Heart left ventricle (tissue), 16 donors: ENCODE measurements at regions not wholly inside any gene's neighbourhood (a gene's known extent, or its start where the extent isn't known, plus 50 kb on each side); places are given as distances from the start of the nearest gene placed in this dataset.
A peak's percentile ranks its signal among the peaks of the same experiment; 100 is the strongest.

ENCODE experiments used
- ATAC-seq, 4 donors: fragments of 200-7000 bp; cut with Tn5 transposase; one replicate each; pipeline ENCODE4 v1.9.1; 2020 to 2022; ENCODE audit warnings: moderate library complexity in 4 of 4, mild to moderate bottlenecking in 3 of 4, moderate number of reproducible peaks in 1 of 4
- DNase-seq, 5 donors: peaks; one replicate each; pipeline ENCODE4 v3.0.0-alpha.2; 2020
- H3K27ac ChIP-seq, 12 donors: fragments of 200-600 bp; sonication (generic) in 4 of 12; one replicate each; pipeline versions ENCODE4 v1.5.0 to v1.8.0; 2016 to 2022; ENCODE audit warnings: mild to moderate bottlenecking in 2 of 12
- H3K27me3 ChIP-seq, 9 donors: fragments of 200-600 bp; sonication (generic) in 2 of 9; one replicate each; pipeline versions ENCODE4 v1.5.1 to v1.8.0; 2016 to 2022; ENCODE audit warnings: mild to moderate bottlenecking in 3 of 9
- H3K36me3 ChIP-seq, 9 donors: fragments of 200-600 bp; sonication (generic) in 2 of 9; one replicate each; pipeline versions ENCODE4 v1.5.0 to v1.8.0; 2018 to 2022; ENCODE audit warnings: mild to moderate bottlenecking in 2 of 9
- H3K4me1 ChIP-seq, 12 donors: fragments of 200-600 bp; sonication (generic) in 4 of 12; one replicate each; pipeline versions ENCODE4 v1.5.0 to v1.8.0; 2016 to 2022; ENCODE audit warnings: mild to moderate bottlenecking in 3 of 12
- H3K4me3 ChIP-seq, 12 donors: fragments of 200-600 bp; sonication (generic) in 4 of 12; one replicate each; pipeline versions ENCODE4 v1.5.0 to v1.8.0; 2017 to 2022; ENCODE audit warnings: mild to moderate bottlenecking in 9 of 12, moderate library complexity in 4 of 12
- H3K9me3 ChIP-seq, 12 donors: fragments of 200-600 bp; sonication (generic) in 4 of 12; one replicate each; pipeline versions ENCODE4 v1.5.0 to v1.8.0; 2016 to 2022; ENCODE audit warnings: mild to moderate bottlenecking in 1 of 12
- POLR2A ChIP-seq, 2 donors: fragments of 450-650 bp; IDR thresholded peaks; one replicate each; pipeline ENCODE4 v1.6.1; 2017; ENCODE audit warnings: antibody characterized with exemption in 2 of 2, mild to moderate bottlenecking in 2 of 2, moderate library complexity in 2 of 2
- WGBS, 4 donors: extraction: QIAGEN DNeasy Blood & Tissue Kit in 2 of 4; methylation state at CpG; one replicate each; pipeline versions ENCODE4 v1.1.5 to v1.1.7; 2013 to 2018; 5-methylcytosine and 5-hydroxymethylcytosine counted together
- intact Hi-C, 10 donors: fragments of 100-400 bp; cut with DNase I; formaldehyde crosslinking; loops; one replicate each; pipeline versions ENCODE4 v1.11.1 to v1.14.2; 2022
- TF ChIP-seq, protein P1 (sequence below), 12 donors: fragments of 200-600 bp; sonication (generic) in 4 of 12; IDR thresholded peaks; one replicate each; pipeline versions ENCODE4 v1.5.0 to v1.8.0; 2018 to 2022; ENCODE audit warnings: antibody characterized with exemption in 12 of 12, mild to moderate bottlenecking in 5 of 12
- donor health status: ischemic (EF 13 %, LVEDD 7.1; RV severe dilation, severe dysfunction).
- donor health status: healthy with polysubstance abuse.
- donor health status: DM: no; HTN: yes; CAD: no.
- donor health status: DM: no; HTN: no; CAD: no.
- donor health status: ischemic (EF 25% LVEDD 6.9; RV normal size, moderate dysfunction).
- donor health status: ischemic (EF 25% LVEDD 5.7; RV mildly dilated, moderate dysfunction).
- donor health status: healthy.
- donor health status: DM: yes; HTN: yes; CAD: no.
- donor health status: ischemic (EF 35%, LVEDD 5.7; RV mildly dilated, moderate dysfunction).
- donor health status: nonischemic (EF 11% LVEDD 7.7; RV severe dilation, severe dysfunction).
- donor health status: DM: yes; HTN: yes; CAD: no.
- donor health status: PGD.
- donor health status: ischemic (EF 29% LVEDD 5.4; RV normal size, mild dysfunction).
- donor health status: nonischemic (EF 23%, LVEDD 6.1; RV moderate dilation, normal function).

DNA sequence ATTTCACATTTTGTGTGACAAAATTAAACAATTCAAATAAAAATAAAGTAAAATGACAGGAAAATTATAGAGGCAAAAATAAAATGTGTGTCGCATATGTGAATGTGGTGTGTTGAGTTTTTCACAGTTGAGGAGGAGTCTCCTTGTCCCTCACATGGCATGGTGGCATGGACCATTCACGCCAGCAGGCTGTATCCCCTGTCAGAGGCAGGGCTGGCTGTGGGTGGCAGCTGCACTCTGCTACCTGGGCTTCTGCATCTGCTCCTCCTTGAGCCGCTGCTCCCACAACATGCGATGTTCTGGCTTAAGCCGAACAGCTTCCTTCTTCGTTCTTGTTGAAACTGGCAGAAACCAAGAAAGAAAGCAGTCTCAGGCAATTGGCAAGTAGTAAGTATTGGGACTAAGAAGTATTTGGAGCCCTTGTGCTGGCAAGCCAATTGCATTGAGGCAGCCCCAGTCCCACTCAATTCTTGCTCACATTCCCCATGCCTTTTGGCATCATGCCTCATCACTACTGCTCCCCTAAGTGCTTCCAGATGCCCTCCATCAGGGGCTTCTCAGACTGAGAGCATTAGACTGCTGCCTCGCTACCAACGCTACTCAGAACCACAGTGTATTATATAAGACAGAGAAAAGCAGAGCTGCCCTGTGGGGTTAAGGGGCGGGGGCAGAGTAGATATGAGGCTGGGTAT lies 177.9 kb upstream of the NABP1 start:
- intact Hi-C loops: loop anchor here (5.0 to 10.0 kb wide), 9 partner anchors 85 to 448 kb away; partner anchors contain the start of gene MYO1B (in 1 of the 10)
- TF ChIP-seq, protein P1, sequence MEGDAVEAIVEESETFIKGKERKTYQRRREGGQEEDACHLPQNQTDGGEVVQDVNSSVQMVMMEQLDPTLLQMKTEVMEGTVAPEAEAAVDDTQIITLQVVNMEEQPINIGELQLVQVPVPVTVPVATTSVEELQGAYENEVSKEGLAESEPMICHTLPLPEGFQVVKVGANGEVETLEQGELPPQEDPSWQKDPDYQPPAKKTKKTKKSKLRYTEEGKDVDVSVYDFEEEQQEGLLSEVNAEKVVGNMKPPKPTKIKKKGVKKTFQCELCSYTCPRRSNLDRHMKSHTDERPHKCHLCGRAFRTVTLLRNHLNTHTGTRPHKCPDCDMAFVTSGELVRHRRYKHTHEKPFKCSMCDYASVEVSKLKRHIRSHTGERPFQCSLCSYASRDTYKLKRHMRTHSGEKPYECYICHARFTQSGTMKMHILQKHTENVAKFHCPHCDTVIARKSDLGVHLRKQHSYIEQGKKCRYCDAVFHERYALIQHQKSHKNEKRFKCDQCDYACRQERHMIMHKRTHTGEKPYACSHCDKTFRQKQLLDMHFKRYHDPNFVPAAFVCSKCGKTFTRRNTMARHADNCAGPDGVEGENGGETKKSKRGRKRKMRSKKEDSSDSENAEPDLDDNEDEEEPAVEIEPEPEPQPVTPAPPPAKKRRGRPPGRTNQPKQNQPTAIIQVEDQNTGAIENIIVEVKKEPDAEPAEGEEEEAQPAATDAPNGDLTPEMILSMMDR (IDR thresholded peaks at IDR 0.05): no peak
- TF ChIP-seq POLR2A (IDR thresholded peaks at IDR 0.05): no peak
- DNase-seq (no peak), ATAC-seq (peak in 3 of 4 donors; percentile 13 to 30 (median 18))
- H3K36me3 ChIP-seq: no peaks in the 10 kb centered on the region
- peak overlapping the region in 2 of 12 donors; percentile 63 to 74 for H3K27ac ChIP-seq
- no peaks in the 10 kb centered on the region for H3K9me3 ChIP-seq
- 82 to 92% (median 88%) methylated on average over 8 to 9 of the region's 9 CpGs for WGBS, 4 donors
- H3K4me3 ChIP-seq: no peak overlapping the region
- H3K4me1 ChIP-seq: peaks cover 0 to 24% (median 13%) of the 10 kb centered on the region in 12 donors
- no peaks in the 10 kb centered on the region for H3K27me3 ChIP-seq

DNA sequence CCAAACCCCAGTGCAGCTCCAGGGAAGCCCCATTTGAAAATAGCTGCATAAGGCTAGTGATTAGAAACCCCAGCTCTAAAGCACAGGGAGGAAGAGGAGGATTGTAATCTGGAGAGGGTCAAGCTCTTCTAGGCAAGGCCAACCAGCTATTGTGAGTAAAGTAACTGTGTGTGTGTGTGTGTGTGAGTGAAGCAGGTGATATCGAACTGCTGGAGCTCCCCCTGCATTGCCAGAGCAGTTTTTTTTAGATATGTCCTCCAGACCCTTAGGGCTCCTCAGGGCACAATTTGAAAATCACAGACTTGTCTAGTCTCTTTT lies 177.4 kb upstream of the NABP1 start:
- ATAC-seq (no peak), DNase-seq (no peak)
- 29 to 47% (median 34%) methylated on average over 1 of the region's 1 CpG for WGBS, 4 donors
- TF ChIP-seq POLR2A (IDR thresholded peaks at IDR 0.05): no peak
- TF ChIP-seq, protein P1 (IDR thresholded peaks at IDR 0.05): no peak
- peaks cover 0 to 24% (median 13%) of the 10 kb centered on the region in 12 donors for H3K4me1 ChIP-seq
- no peak overlapping the region for H3K4me3 ChIP-seq
- H3K27me3 ChIP-seq: no peaks in the 10 kb centered on the region
- intact Hi-C loops: loop anchor here (5.0 kb wide), 8 partner anchors 123 to 448 kb away; partner anchors contain the start of gene MYO1B (in 1 of the 10)
- H3K27ac ChIP-seq: peak overlapping the region in 4 of 12 donors; percentile 24 to 74 (median 44)
- H3K36me3 ChIP-seq: no peaks in the 10 kb centered on the region
- H3K9me3 ChIP-seq: no peaks in the 10 kb centered on the region

DNA sequence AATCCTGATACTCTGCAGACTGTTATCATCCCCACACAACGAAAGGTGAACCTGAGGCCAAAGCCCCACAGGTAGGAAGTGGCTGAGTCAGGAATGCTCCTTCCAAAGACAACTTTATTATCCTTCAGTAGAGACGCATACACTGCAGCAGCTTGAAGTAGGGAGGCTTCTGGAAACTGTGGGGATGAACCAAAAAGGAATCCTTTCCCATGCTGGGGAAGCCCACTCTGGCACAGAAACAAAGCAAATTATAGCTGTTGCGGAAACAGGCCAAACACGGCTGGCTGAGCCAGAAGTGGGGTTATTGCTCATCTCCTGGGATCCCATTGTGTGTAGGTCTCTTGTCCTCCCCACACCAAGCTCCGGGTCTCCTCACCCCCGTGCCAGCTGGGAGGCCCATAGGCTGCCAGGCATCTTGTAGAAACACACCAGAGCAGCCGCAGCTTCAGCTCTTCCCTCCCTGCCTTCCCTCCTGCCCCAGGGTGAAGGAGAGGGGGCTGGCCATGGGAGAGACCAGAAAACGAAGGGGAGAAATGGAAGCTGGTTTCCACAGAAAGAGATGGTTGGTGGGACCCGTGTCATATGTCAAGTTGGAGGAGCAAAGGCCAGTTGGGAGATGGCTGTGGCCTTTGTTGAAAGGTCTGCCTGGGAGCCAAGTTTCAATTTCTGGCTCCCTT lies 176.9 kb upstream of the NABP1 start:
- Histone ChIP-seq H3K36me3 (no peaks in the 10 kb centered on the region), H3K27ac (peak overlapping the region in 8 of 12 donors; percentile 19 to 74 (median 38)), H3K4me1 (peaks cover 0 to 24% (median 13%) of the 10 kb centered on the region in 12 donors), H3K4me3 (no peak overlapping the region), H3K9me3 (no peaks in the 10 kb centered on the region), H3K27me3 (no peaks in the 10 kb centered on the region)
- 57 to 68% (median 63%) methylated on average over 9 of the region's 9 CpGs for WGBS, 4 donors
- TF ChIP-seq, protein P1 (IDR thresholded peaks at IDR 0.05): no peak
- no peak for TF ChIP-seq POLR2A (IDR thresholded peaks at IDR 0.05)
- DNase-seq: no peak
- peak in 3 of 4 donors; percentile 24 to 40 (median 26) for ATAC-seq
- intact Hi-C loops: loop anchor here (1.0 to 5.0 kb wide), 10 partner anchors 124 to 449 kb away; partner anchors contain the start of gene MYO1B (in 1 of the 10)

DNA sequence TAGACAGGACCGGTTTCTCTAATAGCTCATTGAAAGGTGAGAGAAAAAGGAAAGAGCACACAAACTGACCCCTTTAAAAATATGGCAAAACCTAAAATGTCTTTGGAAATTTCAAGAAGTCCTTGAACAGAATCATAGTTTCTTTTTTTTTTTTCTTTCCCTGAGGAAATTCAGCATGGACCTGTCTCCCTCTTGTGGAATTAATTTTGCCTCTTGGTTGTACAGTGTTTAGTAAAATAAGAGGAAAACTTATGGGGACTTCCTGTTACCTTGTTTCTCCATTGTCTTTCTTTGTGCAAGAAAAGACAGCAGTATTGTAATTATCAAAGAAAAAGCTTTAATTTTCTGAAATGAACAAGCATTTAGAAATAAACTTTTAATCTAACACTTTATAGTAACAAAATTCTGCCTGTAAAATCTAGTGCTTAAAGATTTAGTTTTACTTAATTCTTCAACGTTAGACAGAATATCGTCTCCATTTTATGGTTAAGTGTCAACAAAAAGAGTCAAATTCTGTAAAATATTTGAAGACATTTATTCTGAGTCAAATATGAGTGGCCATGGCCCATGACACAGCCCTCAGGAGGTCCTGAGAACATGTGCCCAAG lies 176.3 kb upstream of the NABP1 start:
- TF ChIP-seq, protein P1 (IDR thresholded peaks at IDR 0.05): peak; percentile 52 to 83 (median 68)
- TF ChIP-seq POLR2A (IDR thresholded peaks at IDR 0.05): no peak
- ATAC-seq: peak in 3 of 4 donors; percentile 38 to 75 (median 68)

More for the DNA sequence above, 176.3 kb upstream of the NABP1 start:
- Histone ChIP-seq H3K36me3 (no peaks in the 10 kb centered on the region), H3K4me1 (peaks cover 0 to 24% (median 13%) of the 10 kb centered on the region in 12 donors), H3K4me3 (no peak overlapping the region), H3K9me3 (no peaks in the 10 kb centered on the region), H3K27me3 (no peaks in the 10 kb centered on the region), H3K27ac (peak overlapping the region in 7 of 12 donors; percentile 19 to 74 (median 47))
- intact Hi-C loops: loop anchor here (1.0 to 5.0 kb wide), 10 partner anchors 124 to 449 kb away; partner anchors contain the start of gene MYO1B (in 1 of the 10)
- WGBS, 4 donors: 54 to 78% (median 61%) methylated on average over 3 of the region's 3 CpGs
- DNase-seq: no peak
